Skin epidermis (tissue), 12 donors: ENCODE measurements at regions not wholly inside any gene's neighbourhood (a gene's known extent, or its start where the extent isn't known, plus 50 kb on each side); places are given as distances from the start of the nearest gene placed in this dataset.
"Not testable (repeated sequence)": the region's sequence is repeated elsewhere in the genome, so short reads cannot be mapped to it uniquely, and the experiment has no call there.

Source experiments
- H3K27ac ChIP-seq, 21 experiments: fragments of 200-600 bp; sonication (generic) in 11 of 21; one replicate each; pipeline ENCODE4 v1.5.0; 2020; ENCODE audit warnings: mild to moderate bottlenecking in 3 of 21, inconsistent platforms in 2 of 21, moderate library complexity in 2 of 21
- H3K4me3 ChIP-seq, 7 experiments: fragments of 200-600 bp; sonication (generic) in 2 of 7; one replicate each; pipeline ENCODE4 v1.5.0; 2020; ENCODE audit warnings: inconsistent platforms in 2 of 7, mild to moderate bottlenecking in 2 of 7, moderate library complexity in 1 of 7

DNA sequence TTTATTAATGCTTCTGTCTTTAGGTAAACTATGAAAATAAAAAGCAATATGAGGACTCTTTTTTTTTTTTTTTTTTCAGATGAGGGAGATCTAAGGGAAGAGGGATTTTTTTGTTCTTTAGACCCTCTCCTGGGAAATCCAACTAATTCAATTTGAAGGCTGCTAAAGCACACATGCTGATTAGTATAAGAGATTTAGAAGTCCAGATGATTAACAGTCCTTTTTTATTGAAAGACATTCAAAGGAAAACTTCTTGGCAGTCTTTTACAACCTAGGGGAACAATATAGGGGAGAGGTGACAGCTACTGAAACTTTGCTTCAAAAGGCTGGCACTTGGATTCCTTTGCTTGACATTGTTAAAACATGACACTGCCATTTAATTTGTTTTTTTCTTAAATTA is 602.5 kb downstream of the RAPGEF2 start:
- Histone ChIP-seq H3K4me3 (no peak overlapping the region), H3K27ac (no peak overlapping the region)

GRCh38 chr4:159706704-159707103 is 603.8 kb downstream of the RAPGEF2 start:
- H3K27ac ChIP-seq, result no peak overlapping the region
- H3K4me3 ChIP-seq, result no peak overlapping the region

- not testable (repeated sequence) for H3K27ac ChIP-seq, H3K4me3 ChIP-seq
These were observed 612.3 kb downstream of the RAPGEF2 start for GRCh38 chr4:159715180-159715579.

GRCh38 chr4:159719531-159719930 is 616.7 kb downstream of the RAPGEF2 start:
- no peak overlapping the region for H3K4me3 ChIP-seq
- H3K27ac ChIP-seq, result no peak overlapping the region

GRCh38 chr4:159722052-159722451 is 619.2 kb downstream of the RAPGEF2 start:
- Histone ChIP-seq H3K27ac (no peak overlapping the region), H3K4me3 (no peak overlapping the region)

DNA sequence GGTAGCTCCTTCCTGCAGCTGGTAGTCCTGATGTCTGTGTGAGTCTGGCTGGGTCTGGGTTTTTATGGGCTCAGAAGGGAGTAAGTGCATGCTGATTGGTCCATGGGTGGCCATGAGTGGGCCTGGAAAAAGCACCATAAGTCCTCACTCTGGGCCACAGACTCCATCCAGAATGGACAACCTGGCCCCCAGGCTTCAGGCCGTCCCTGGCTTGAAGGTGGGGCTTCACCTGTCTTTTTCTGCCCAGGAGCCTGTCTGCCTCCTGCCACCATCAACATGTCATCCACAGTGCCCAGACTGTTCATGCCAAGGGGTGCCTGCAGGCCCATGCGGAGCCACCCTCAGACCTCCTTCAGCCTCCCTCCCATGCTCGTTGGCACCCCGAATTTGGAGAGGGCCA is 620.0 kb downstream of the RAPGEF2 start:
- Histone ChIP-seq H3K27ac (no peak overlapping the region), H3K4me3 (no peak overlapping the region)

- H3K27ac ChIP-seq, result no peak overlapping the region
These were observed 620.6 kb downstream of the RAPGEF2 start for GRCh38 chr4:159723341-159724048.

DNA sequence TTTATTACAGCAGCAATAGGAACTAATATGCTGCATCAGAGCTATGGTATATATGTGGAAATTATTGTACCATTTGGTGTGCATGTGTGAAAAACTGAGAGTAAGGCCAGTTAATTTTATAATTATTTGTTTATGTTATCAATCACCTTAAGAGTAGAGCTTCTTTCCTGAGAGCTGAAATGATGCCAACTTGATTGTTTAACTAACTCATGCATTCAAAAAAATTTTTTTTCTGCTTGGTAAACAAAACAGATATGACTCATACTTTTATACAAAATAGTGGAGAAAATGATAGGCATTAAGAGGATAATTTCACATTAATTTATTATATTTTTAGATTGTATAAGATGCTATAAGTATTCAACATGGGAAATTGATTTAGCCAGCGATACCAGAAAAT is 622.7 kb downstream of the RAPGEF2 start:
- H3K4me3 ChIP-seq, result no peak overlapping the region
- no peak overlapping the region for H3K27ac ChIP-seq

More at GRCh38 chr4:159723341-159724048, 620.6 kb downstream of the RAPGEF2 start:
- H3K4me3 ChIP-seq, result no peak overlapping the region

DNA sequence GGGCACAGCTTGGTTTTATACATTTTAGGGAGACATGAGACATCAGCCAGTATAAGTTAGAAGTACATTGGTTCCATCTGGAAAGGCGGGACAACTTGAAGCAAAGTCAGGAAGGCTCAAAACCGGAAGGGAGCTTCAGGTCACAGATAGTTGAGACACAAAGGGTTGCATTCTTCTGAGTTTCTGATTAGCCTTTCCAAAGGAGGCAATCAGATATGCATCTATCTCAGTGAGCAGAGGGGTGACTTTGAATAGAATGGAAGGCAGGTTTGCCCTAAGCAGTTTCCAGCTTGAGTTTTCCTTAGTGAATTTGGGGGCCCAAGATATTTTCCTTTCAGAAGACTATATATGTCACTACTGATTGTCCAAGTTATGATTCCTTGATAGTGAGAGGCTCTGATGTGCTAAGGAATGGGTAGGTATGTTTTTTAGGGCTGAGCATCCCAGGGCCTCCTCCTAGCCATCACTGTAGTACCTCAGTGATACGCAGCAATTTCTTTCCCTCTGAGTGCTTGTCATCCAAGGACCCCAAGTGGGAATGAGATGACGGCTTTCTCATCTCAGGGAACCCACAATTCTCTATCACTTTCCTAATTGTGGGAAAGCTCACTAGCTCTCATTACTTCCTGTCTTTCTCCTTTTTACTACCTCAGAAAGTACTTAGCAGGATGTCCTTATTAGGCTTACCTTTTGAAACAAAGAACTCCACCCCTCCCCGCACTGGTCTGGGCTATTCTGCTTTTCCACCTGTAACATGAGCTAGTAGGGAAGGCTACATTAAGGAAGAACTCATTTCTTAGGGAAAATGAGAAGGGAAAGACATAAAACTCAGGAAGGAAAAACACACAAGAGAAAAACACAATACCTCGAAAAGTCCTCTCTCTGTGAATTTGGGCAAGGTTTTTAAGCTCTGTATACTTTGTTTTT is 632.7 kb downstream of the RAPGEF2 start:
- Histone ChIP-seq H3K27ac (no peak overlapping the region), H3K4me3 (no peak overlapping the region)

GRCh38 chr4:159736411-159736810 is 633.5 kb downstream of the RAPGEF2 start:
- Histone ChIP-seq H3K27ac (no peak overlapping the region), H3K4me3 (no peak overlapping the region)

- Histone ChIP-seq H3K27ac (no peak overlapping the region), H3K4me3 (no peak overlapping the region)
These were observed 641.1 kb downstream of the RAPGEF2 start for GRCh38 chr4:159743971-159744370.

DNA sequence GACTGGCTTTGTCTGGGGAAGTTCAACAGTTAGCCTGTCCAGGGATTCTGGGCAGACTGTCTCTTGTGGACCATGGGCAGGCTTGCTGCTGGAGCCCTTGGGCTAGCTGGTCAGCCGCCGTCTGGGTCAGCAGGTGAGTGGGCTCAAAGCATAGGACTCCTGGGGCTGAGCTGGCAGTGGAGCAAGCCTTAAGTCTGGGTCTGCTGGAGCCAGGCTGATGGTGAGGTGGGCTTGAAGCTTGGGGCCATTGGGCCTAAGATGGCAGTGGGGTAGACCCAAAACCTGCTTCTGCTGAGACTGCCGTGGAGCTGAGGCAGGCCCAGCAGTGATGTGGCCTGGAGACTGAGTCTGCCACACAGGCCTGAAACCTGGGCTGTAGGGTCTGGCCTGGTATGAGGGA is 645.1 kb downstream of the RAPGEF2 start:
- no peak overlapping the region for H3K4me3 ChIP-seq
- no peak overlapping the region for H3K27ac ChIP-seq

DNA sequence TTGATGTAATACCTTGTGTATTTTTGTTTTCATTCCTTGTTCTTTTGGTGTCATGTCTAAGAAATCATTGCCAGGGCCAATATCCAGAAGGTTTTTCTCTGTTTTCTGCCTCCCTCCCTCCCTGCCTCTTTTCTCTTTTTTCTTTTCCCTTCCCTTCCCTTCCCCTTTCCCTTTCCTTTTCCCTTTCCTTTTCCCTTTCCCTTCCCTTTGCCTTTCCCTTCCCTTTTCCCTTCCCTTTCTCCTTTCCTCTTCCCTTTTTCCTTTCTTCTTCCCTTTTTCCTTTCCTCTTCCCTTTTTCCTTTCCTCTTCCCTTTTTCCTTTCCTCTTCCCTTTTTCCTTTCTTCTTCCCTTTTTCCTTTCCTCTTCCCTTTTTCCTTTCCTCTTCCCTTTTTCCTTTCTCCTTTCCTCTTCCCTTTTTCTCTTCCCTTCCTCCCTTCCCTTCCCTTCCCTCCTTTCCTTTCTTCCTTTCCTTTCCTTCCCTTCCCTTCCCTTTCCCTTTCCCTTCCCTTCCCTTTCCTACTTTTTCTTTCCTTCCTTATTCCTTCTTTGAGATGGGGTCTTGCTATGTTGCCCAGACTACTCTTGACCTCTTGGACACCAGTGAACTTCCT is 646.1 kb downstream of the RAPGEF2 start:
- no peak overlapping the region for H3K4me3 ChIP-seq
- H3K27ac ChIP-seq, result no peak overlapping the region

DNA sequence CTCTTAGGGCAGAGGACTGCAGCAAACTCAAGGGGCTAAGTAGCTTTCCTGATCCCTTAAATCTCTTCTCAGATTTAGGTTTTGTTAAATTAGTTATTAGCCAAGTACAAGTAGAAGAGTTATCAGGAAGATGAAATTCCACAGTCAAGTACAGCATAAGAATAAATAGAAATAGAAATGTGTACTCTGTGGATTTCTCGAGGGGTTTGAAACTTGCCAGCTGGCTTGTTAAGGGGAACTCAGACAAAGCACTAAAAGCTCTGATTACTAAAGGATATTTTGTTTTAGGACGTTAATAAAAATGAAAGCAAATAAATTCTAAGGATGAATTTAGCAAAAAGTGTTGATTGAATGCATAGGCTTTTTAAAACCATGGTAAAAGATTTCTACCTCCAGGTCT is 654.6 kb downstream of the RAPGEF2 start:
- no peak overlapping the region for H3K27ac ChIP-seq

GRCh38 chr4:159758061-159758460 is 655.2 kb downstream of the RAPGEF2 start:
- Histone ChIP-seq H3K27ac (no peak overlapping the region), H3K4me3 (no peak overlapping the region)

More for the DNA sequence above, 654.6 kb downstream of the RAPGEF2 start:
- no peak overlapping the region for H3K4me3 ChIP-seq

GRCh38 chr4:159762672-159763071 is 659.8 kb downstream of the RAPGEF2 start:
- no peak overlapping the region for H3K4me3 ChIP-seq
- H3K27ac ChIP-seq, result no peak overlapping the region

GRCh38 chr4:159764343-159764952 is 661.6 kb downstream of the RAPGEF2 start:
- H3K27ac ChIP-seq, result no peak overlapping the region
- no peak overlapping the region for H3K4me3 ChIP-seq

DNA sequence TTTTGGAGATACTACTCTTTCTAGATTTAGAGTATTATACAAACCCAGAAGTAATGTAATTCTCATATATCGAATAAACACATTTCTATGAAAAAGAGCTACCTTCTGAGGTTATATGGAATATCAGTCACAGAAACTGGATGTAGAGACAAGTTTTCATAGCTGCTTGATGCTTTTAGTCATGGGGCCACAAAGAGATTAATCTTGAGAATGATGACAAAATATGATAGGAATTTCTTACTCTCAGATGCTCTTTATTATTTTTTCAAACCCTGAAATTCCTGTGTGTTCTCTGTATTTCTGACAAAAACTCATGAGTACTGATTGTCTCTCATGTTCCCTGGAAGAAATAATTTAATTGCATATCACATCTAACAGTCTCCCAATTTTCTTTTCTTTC is 662.5 kb downstream of the RAPGEF2 start:
- Histone ChIP-seq H3K4me3 (no peak overlapping the region), H3K27ac (no peak overlapping the region)

- H3K4me3 ChIP-seq, result no peak overlapping the region
- H3K27ac ChIP-seq, result no peak overlapping the region
These were observed 663.4 kb downstream of the RAPGEF2 start for GRCh38 chr4:159766241-159766640.

- no peak overlapping the region for H3K27ac ChIP-seq
These were observed 664.5 kb downstream of the RAPGEF2 start for GRCh38 chr4:159767406-159767805.

More at GRCh38 chr4:159767406-159767805, 664.5 kb downstream of the RAPGEF2 start:
- H3K4me3 ChIP-seq, result no peak overlapping the region
